ENCODE measurements at regions not wholly inside any gene's neighbourhood (a gene's known extent, or its start where the extent isn't known, plus 50 kb on each side); places are given as distances from the start of the nearest gene placed in this dataset.

DNA sequence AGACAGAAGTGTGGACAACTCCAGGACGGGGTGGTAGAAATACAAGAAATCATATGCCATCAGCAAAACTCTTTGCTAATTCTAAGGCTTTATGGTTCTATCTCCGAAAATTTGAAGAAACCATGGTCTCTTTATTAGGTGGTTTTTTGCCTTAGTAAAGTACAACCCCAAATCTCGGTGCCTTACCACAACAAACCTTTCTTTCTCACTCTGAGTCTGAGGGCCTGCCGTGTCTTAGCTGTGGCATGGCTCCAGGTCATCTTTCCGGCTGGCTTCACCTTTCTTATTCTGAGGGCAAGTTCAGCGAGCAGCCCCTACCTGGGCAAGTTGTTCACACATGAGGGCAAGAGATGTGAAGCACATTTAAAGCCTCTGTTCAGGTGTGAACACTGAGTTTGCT lies 280.6 kb downstream of the TTLL7 start:
- DNase-seq, result no peak

DNA sequence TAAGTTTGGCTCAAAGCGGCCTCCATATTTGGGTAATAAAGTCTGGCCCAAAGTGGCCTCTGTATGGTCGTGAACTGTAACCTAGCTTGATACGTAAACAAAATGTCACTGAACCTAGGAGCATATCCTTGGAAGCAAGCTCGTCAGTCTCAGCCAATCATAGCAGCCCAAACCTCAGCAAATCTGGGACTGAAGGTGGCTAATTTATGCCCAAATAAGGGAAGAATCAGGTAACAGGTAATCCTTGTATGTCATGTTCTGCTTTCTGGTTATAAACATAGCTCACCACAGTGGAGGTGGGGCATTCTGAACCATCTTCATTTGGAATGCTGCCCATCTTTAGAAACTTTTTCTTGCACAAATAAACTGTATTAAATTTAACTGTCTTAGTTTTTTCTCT lies 281.1 kb downstream of the TTLL7 start:
- no peak for DNase-seq

- no peak for DNase-seq
These were observed 282.3 kb downstream of the TTLL7 start for GRCh38 chr1:83716641-83717040.

DNA sequence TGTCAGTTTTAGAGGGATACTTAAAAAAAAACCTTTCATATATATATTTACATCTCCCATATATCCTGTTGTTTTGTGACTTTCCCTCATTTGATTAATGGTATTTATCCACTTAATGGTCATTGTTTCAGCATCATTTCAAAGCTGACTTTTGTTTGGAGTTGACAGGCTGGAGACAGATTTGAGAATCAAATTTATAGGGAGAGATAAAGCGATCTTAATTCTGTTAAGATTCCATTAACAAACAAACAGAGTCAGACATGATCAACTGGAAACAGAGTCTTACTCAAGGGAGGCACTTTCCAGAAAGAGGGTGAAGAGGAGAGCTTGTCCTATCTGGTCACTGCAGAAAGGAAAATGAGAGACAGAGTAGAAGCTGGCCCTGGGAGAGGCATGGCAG lies 283.4 kb downstream of the TTLL7 start:
- no peak for DNase-seq

GRCh38 chr1:83709662-83710061 lies 289.3 kb downstream of the TTLL7 start:
- DNase-seq, result no peak

DNA sequence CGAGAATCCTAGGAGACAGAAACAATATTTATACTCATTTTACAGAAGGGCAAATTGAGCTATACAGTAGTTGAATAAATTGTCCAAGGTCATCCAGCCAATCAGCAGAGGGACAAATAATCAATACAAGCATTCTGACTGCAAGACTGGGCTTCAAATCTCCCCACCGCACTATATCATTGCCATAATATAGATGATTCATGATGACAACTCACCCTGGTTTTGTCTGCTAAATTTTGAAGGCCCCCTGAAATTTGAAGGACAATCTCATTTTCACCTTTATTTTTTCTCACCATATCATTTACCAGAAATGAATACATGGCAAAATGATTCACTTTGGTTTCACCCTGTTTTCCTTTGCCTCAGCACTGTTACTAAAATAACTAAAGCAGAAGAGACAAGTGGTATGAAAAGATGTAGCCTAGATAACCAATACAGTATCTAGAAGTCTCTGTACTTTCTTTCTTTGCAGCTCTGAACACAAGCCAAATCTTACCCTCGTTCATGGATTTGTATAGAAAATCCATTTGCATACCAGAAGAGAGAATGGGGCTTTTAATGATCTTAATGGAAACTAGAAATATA lies 292.5 kb downstream of the TTLL7 start:
- DNase-seq, result no peak

- DNase-seq, result no peak
These were observed 293.8 kb downstream of the TTLL7 start for GRCh38 chr1:83705091-83705490.

DNA sequence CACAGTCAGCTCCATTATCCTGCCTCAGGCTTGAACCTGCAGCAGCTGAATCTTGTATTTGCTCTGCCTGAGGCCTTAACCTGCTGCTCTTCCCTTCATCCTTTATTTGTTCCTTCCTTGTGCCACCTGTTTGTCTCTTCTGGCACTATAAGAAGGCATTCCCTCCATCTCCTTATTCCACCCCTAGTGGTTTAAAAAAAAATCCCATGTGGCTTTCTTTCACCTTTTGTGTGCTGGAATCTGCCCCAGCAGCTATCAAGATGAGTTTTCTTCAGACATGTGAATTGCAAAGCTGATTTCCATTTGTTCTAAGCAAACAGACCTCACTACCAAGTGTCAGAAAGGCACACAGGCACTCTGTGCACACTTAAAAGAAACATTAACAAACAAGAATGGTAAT lies 294.6 kb downstream of the TTLL7 start:
- no peak for DNase-seq

DNA sequence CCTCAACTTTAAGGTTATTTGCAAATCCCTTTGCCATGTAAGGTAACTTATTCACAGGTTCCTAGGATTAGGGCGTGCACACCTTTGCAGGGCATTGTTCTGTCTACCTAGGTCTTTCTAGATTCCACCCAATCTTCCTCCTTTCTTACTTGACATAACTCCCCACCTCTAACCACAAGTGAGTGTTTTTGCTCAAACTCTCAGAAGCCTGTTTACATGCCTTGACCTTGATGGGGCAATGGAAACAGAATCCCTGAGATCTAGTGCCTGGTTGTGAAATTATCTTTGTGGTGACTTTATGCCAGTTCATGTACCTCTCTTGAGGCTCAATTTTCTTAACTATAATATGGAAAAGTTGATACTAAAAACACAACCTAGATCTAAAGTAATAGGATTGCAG lies 296.6 kb downstream of the TTLL7 start:
- no peak for DNase-seq

DNA sequence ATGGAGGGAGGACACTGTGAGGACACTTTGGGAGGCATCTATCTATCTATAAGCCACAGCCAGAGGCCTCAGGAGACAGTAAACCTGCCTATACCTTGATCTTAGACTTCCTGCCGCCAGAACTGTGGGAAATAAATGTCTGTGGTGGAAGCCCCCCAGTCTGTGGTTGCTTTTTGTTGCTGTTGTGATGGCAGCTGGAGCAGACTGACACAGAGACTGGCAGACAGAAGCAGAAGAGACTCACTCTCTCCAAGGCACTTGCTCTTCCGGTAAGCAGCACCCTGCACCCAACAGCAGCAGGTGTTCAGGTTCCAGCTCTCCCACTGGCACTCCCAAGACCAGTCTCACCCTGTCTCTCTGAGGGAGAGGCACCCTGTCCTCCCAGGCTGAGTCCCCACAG lies 297.6 kb downstream of the TTLL7 start:
- DNase-seq, result no peak

- DNase-seq, result no peak
These were observed 300.3 kb downstream of the TTLL7 start for GRCh38 chr1:83698644-83699043.

DNA sequence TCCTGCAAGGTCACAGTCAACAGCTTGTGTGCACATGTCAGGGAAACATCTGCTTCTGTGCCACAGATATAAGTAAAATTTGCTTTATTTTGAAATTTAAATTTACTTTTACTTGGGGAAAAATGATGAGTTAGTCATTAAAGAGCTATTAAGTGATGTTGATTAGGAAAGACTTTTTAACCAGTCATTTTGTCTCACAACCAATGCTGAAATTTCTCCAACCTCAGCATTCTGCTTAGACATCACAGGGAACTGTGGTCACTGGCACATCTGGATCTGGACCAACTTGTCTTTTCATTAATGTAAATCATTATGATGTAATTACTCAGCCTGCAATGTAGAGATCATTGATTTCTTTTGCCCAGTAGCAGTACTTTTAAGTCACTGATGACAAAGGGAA lies 301.0 kb downstream of the TTLL7 start:
- no peak for DNase-seq

GRCh38 chr1:83697220-83697619 lies 301.7 kb downstream of the TTLL7 start:
- no peak for DNase-seq

- no peak for DNase-seq
These were observed 304.5 kb downstream of the TTLL7 start for GRCh38 chr1:83694449-83694848.

DNA sequence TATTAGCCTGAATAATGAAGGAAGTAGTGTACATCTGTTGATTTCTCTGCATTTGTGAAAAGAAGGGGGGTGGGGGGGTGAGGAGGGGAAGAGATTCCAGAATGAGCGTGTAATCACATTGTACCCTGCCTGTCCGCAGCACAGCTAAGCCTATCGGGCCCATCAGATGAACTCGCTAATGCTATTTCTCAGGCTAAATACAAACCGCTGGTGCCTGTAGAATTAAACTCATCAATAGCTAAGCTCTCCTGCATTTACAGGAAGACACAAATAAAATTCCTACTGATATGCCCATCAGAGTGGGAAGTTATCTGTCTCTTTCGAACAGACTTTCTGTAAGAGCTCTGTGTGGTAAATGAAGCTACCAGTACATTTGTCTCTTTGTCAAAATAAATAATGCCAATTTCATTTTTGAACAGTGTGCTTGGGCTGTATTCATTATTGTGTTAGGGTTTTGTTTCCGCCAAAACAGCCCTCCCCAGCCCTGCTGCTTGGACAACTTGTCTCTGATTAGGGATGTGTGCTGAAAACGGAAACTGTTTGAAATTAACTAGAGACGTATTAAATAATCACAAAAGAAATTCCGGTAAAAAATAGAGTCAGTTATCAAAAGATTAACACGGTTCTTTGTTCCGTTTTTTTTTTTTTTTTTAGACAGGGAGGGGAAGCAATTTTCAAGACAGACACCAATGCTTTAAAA lies 305.4 kb downstream of the TTLL7 start:
- DNase-seq, result no peak

GRCh38 chr1:83692524-83693381 lies 306.2 kb downstream of the TTLL7 start:
- peak; percentile 0 to 2 for DNase-seq

DNA sequence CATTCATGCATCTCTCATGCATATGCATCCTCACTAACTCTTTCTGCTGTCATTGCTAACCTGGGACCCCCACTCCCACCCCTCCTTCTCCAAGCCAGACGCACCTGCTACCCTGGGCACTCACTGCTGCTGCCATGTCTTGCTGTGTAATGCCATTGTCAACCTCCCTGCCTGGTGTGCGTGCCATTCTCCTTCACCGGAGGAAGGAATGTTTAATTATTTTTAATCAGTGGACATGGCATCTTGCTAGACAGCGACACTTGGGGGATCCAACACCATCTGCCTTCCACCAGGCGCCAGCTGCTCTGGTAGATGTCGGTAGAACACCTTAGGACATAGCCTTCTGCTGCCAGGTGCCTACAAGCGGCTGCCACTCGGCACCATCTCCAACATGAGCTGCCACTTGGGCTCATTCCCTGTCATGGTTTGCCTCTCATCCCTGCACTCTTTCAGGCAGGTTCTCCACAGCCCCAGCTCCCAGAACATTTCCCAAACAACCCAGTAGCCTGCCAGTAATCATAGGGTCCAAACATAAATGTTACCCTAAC lies 306.9 kb downstream of the TTLL7 start:
- no peak for DNase-seq

DNA sequence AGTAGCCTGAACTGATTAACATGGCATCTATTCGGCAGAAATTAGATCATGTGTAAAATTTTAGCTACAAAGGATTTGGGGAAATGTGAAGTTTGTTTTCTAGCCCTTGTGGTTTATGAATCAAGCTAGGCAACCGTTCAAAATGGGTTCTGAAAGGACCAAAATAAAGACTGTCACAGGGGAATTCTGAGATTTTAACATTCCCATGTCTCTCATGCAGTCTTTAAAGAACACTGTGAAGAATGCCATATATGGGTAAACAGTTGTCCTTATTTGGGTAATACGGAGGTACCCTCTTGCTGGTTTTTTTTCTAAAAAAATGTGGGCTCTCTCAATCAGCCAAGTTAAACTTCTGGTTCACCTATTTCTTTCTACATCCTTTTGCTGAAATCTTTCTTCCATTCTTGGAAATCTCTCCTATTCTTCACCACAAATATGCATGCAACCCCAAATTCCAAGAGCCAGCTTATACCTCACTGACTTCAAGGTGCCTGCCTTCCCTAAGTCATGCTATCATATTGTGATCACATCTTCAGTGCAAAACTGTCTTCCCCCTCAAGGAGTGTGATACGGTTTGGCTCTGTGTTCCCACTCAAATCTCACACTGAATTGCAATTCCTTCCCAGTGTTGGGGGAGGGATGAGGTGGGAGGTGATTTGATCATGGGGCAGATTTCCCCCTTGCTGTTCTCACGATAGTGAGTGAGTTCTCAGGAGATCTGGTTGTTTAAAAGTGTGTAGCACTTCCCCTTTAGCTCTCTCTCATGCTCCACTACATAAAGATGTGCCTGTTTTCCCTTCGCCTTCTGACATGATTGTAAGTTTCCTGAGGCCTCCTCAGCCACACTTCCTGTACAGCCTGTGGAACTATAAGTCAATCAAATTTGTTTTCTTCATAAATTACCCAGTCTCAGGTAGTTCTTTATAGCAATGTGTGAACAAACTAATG lies 308.7 kb downstream of the TTLL7 start:
- DNase-seq, result no peak

GRCh38 chr1:83682132-83682531 lies 316.8 kb downstream of the TTLL7 start:
- DNase-seq, result no peak

- no peak for DNase-seq
These were observed 322.8 kb downstream of the TTLL7 start for GRCh38 chr1:83676106-83676505.

- no peak for DNase-seq
These were observed 325.6 kb downstream of the TTLL7 start for GRCh38 chr1:83673312-83673711.

GRCh38 chr1:83671586-83671985 lies 327.3 kb downstream of the TTLL7 start:
- DNase-seq, result no peak
